ENCODE measurements at regions not wholly inside any gene's neighbourhood (a gene's known extent, or its start where the extent isn't known, plus 50 kb on each side); places are given as distances from the start of the nearest gene placed in this dataset.
A peak's percentile ranks its signal among the peaks of the same experiment; 100 is the strongest.

- FAIRE-seq (no peak), DNase-seq (ENCODE audit: low spot score) (no peak)
These were observed 98.6 kb downstream of the BCL2L11 start for GRCh38 chr2:111219285-111219684.

DNA sequence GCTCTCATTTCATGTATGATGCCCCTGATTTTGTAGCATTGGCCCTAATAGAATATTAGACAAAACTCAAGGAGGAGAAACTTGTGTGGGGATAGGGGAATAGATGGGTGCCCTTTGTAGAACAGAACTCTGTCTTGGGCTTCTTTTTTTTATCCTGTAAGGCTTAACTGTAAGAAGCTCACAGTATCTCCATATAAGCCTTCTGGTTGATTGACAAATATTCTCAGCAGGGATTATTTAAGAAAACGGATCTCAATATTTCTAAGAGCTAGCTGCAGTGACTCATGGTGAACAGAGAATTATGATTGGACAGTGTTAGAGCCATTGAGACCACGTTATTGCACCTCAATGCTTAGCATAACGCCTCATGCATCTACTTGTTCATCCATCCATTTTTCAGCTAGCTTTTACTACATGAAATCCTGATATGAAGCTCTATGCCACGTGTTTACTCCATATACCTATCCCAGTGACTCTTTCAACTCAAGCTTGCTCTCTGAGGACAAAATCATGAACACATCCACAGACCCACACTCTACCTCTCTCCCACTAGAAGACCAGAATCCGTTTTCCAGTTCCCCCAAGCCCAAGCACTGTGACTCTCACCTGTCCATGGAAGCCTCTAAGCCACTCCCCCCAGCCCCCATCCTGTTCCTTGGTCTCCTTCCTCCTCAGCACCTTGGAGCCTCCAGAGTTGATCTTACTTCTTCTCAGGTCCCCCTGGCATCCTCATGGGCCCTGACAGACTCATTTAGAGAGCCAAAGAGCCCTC lies 99.2 kb downstream of the BCL2L11 start:
- DNase-seq (ENCODE audit: low spot score) = no peak
- no peak for FAIRE-seq

DNA sequence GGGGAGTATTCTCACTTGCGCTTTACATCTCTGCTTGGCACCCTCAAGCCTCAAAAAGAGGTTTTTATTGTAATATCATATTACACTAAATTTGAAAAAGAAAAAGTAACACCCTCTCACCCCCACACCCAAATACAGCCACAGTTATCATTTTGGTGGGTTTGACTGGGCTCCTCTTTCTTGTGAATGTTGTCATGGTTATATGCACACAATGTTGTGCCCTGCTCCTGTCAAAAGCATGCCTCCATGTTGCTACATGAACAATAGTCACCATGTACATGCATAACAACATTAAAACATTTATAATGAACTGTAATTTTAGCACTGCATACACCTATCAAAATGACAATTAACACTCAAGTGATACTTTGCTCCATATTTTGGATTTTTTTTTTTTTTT lies 100.2 kb downstream of the BCL2L11 start:
- DNase-seq (ENCODE audit: low spot score) (no peak), FAIRE-seq (no peak)

DNA sequence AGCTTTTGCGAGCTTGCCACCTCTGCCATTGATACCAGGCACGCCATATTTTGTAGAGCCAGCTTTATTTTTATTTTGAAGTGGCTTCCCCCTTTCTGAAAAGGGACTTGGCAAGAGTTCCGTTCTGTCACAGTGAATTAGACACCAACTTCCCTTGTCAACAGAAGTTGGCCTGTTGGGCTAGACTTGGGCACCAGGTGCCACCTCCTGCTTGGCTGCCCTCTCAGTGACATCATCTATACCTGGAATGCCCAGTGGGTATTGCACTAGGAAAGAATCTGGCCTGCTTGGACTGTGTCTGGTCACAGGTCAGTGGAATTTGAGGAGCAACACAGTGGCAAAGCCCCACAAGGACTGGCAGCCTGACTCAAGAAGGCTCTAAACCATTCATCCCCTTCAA lies 101.0 kb downstream of the BCL2L11 start:
- FAIRE-seq = no peak
- no peak for DNase-seq (ENCODE audit: low spot score)

DNA sequence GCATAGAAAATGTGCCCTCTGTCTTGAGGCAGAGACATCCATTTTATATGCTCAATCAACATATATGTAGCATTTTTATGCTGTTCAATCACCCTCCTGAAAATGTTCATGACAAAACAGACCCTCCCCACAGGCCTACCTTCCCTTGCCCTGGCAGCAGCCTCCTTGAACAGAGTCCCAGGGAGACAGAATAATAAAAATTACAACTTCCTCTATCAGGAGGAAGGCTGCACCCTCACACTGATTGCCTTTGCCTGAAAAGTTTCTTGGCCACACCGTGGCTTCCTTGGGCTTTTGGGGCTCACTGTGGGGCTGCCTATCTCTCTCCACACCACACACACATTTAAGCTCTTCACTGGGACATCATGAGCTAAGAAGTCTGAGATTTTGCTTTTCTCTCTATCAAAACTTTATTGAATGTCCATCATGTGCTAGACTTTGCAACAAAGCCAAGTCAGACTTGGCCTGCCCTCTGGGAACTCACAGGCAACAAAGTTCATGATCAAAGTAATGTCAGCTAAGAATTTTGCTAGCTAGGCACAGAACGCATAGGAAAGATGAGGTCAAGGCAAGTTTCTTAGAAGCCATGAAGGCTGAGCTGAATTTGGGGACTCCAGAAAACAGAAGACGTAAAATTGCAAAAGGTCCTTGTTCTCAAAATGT lies 101.6 kb downstream of the BCL2L11 start:
- no peak for FAIRE-seq

GRCh38 chr2:111225856-111226255 lies 105.1 kb downstream of the BCL2L11 start:
- no peak for FAIRE-seq
- DNase-seq (ENCODE audit: low spot score) = no peak

More for the DNA sequence above, 101.6 kb downstream of the BCL2L11 start:
- no peak for DNase-seq (ENCODE audit: low spot score)

DNA sequence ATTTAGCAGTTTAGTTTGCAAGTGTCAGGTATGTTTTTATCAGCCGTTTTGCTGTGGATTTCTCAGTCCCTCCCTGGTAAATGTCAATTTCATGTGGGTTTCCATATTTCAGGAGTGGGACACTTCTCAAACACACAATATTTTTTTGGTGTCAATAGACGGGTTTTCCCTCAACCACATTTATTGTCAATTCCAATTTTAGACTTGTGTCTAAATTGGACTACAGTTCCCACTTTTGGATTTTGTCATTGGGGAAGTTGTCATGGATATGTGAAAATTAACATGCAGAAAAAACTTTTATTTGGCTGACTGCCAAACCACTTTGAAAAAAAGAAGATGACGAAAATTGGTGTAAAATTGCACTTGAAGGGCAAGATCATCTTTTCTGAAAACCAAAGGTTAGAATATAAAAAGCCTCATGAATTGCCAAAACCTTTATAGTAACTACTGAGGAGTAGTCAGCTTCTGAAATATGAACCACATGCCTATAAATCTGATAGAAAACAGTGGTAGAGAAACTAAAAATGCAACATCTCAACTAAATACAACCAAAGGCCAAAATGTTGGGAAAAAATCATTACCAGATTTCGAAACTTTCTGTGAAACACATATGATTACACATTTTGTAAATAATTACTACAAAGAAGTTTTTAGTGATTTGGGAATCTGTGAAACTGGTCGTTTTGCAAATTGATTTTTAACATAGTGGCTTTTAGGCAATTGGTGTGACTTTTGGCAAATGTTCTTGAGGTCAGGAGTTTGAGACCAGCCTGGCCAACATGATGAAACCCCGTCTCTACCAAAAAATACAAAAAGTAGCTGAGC lies 106.4 kb downstream of the BCL2L11 start:
- DNase-seq (ENCODE audit: low spot score) (no peak), FAIRE-seq (peak; percentile 44)

DNA sequence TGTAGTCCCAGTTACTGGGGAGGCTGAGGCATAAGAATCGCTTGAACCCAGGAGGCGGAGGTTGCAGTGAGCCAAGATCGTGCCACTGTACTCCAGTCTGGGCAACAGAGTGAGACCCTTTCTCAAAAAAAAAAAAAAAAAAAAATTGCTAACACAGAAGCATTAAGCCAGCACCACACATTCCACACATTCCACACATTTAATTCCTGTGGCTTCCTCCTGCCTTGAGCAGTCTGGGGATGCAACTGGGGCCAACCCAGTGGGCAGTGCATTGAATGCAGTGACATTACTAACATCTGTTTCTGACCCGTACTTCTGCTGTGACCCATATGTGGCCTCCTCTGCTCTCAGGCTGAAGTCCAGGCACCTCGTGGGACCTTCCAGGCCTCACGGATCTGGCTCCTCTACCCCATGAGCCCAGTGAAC lies 107.0 kb downstream of the BCL2L11 start:
- DNase-seq (ENCODE audit: low spot score) (peak; percentile 85), FAIRE-seq (peak; percentile 81)

GRCh38 chr2:111231532-111232252 lies 111.0 kb downstream of the BCL2L11 start:
- DNase-seq (ENCODE audit: low spot score) = no peak
- FAIRE-seq = no peak

DNA sequence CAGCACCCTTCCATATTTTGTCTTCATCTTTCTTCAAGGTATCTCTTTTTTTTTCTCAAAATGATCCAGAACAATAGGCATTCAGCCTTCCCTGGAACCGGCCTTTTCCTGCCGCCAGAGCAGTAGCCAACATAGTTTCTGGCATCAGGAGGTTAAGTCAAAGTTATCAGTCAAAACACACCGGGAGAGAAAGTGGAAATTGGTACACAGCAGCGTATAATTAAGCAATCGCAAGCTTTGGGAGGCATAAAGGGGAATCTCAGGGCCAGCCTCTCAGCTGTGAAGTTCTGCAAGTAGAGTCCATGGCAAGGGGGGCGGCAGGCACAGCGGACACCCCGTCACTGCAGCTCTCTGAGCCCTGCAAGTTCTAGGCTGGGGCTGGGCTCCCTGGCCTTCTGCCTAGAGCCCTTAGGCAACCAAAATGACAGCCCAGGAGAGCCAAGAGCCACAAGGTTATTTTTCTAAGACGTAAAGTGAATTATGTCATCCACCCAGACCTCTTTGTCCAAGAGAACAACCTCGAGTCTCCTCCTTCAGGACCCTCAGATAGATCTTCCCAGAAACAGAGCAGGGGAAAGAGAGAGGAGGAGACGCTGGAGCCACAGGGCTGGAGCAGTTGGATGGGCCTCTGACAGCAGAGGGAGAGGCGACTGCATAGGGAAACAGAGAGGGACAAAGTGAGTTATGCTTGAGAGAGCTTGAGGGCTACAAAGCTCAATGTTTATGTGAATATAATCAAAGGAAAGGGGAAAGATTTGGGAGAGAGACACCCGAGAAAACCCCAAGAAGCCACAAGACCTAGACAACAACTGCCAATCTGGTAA lies 114.7 kb downstream of the BCL2L11 start:
- FAIRE-seq = no peak
- no peak for DNase-seq (ENCODE audit: low spot score)

- no peak for FAIRE-seq
These were observed 115.3 kb downstream of the BCL2L11 start for GRCh38 chr2:111236025-111236424.

GRCh38 chr2:111238296-111238695 lies 117.6 kb downstream of the BCL2L11 start:
- no peak for DNase-seq (ENCODE audit: low spot score)
- no peak for FAIRE-seq

More at GRCh38 chr2:111236025-111236424, 115.3 kb downstream of the BCL2L11 start:
- no peak for DNase-seq (ENCODE audit: low spot score)

DNA sequence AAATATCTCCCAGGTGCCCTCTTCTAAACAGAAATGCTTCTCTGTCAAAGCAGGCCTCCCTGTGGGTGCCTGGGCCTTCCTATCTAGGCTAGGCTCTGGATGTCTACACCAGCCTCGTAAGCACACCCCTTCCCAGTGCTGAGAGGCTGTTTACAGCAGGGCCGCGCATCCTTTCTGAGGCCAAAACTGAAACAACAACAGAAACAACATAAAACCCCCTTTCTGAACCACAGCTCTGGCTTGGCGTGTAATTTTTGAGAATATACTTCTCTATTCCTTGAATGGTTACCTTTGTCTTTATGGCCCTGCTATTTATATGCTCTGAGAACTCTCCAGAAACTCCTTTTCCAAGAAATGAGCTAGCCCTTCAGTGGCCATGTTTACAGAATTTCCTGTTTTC lies 118.4 kb downstream of the BCL2L11 start:
- DNase-seq (ENCODE audit: low spot score) (no peak), FAIRE-seq (no peak)

DNA sequence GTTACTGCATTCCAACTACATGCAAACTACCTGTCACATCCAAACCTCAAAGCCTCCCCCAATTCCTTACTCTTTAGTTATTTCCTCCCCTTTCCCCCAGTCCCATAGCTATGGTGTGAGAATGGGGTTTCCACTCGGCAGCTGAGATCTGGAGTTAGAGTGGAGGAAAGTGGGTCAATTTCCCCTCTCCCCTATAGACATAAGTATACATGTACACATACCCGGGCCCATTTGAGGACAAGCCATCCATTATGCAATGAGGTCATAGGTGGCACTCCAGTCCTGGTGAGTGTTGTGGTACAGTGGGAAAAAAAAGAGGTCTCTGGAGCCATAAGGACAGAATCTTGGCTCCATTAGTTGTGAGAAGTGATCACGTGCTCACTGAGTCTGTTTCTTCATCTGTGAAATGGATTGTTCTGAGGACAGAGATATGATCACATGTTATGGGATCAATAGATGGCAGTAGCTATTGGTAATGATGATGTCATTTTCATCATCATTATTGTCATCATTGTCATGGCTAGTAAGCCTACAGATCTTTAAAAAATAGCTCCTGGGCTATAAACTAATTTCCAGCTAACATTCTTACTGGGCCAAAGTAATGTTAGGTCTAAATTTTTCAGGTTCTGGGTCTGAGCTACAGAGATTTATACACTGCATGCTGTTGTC lies 119.0 kb downstream of the BCL2L11 start:
- FAIRE-seq (no peak), DNase-seq (ENCODE audit: low spot score) (no peak)

GRCh38 chr2:111243295-111243694 lies 122.6 kb downstream of the BCL2L11 start:
- FAIRE-seq = no peak
- DNase-seq (ENCODE audit: low spot score) = no peak

DNA sequence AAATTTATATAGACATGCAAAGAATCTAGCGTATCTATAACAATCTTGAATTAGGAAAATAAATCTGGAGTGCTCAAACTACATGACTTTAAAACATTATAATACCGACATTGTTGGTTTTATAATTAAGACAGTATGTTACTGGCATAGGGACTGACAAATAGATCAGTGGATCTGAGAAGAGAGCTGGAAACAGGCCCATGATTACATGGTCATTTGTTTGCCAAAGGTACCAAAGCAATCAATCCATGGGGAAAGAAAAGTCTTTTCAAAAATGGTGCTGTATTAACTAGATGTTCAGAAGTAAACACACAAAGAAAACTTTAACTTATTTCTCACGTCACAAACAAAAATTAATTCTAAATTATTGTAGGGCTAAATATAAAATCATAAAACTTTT lies 124.2 kb downstream of the BCL2L11 start:
- FAIRE-seq = no peak

DNA sequence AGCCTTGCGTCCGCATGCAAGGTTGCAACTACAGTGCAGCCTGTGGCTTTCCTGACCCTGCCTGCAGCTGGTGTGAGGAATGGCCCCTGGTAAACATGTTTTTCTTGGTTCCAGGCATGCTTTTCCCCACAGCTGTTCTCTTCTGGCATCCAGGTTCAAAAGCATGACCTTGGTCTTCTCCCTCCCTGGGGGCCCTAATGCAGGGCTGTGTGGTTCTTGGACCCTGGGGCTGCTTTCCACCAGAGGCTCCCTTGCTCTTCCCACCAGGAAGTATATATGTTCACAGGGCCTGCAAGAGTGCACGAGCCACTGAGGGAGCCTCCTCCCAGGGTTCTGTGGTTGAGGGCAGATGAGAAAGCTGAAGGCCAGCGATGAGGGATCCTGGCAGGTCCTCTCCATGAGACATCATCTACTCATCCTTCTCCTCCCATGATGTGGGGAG lies 125.9 kb downstream of the BCL2L11 start:
- no peak for DNase-seq (ENCODE audit: low spot score)
- FAIRE-seq = no peak

More for the DNA sequence above, 124.2 kb downstream of the BCL2L11 start:
- no peak for DNase-seq (ENCODE audit: low spot score)

GRCh38 chr2:111247491-111247890 lies 126.8 kb downstream of the BCL2L11 start:
- DNase-seq (ENCODE audit: low spot score) (no peak), FAIRE-seq (no peak)

- DNase-seq (ENCODE audit: low spot score) = no peak
- no peak for FAIRE-seq
These were observed 129.1 kb downstream of the BCL2L11 start for GRCh38 chr2:111249806-111250205.
